Embryonic facial prominence (tissue), 1 donor: ENCODE measurements at regions not wholly inside any gene's neighbourhood (a gene's known extent, or its start where the extent isn't known, plus 50 kb on each side); places are given as distances from the start of the nearest gene placed in this dataset.
"Not testable (repeated sequence)": the region's sequence is repeated elsewhere in the genome, so short reads cannot be mapped to it uniquely, and the experiment has no call there.

Source experiments
- DNase-seq: peaks from one replicate; pipeline ENCODE4 v3.0.0-alpha.2; 2016; ENCODE audit errors: extremely low spot score

GRCh38 chr6:121595646-121596045 lies 160.2 kb downstream of the GJA1 start:
- DNase-seq: no peak

- no peak for DNase-seq
Observed at GRCh38 chr6:121596441-121596840, 161.0 kb downstream of the GJA1 start.

GRCh38 chr6:121597654-121598053 lies 162.2 kb downstream of the GJA1 start:
- DNase-seq: no peak

- DNase-seq: not testable (repeated sequence)
Observed at GRCh38 chr6:121599331-121599730, 163.9 kb downstream of the GJA1 start.

GRCh38 chr6:121600389-121601168 lies 165.1 kb downstream of the GJA1 start:
- no peak for DNase-seq

GRCh38 chr6:121603486-121603885 lies 168.0 kb downstream of the GJA1 start:
- no peak for DNase-seq

GRCh38 chr6:121607721-121608120 lies 172.3 kb downstream of the GJA1 start:
- no peak for DNase-seq

GRCh38 chr6:121608270-121608669 lies 172.8 kb downstream of the GJA1 start:
- no peak for DNase-seq

- no peak for DNase-seq
Observed at GRCh38 chr6:121609281-121609680, 173.8 kb downstream of the GJA1 start.

- DNase-seq: no peak
Observed at GRCh38 chr6:121612927-121613326, 177.5 kb downstream of the GJA1 start.

- DNase-seq: no peak
Observed at GRCh38 chr6:121614115-121614514, 178.7 kb downstream of the GJA1 start.

- no peak for DNase-seq
Observed at GRCh38 chr6:121615493-121615892, 180.0 kb downstream of the GJA1 start.

- DNase-seq: no peak
Observed at GRCh38 chr6:121616406-121616805, 181.0 kb downstream of the GJA1 start.

- no peak for DNase-seq
Observed at GRCh38 chr6:121617388-121617787, 181.9 kb downstream of the GJA1 start.

GRCh38 chr6:121619013-121619412 lies 183.6 kb downstream of the GJA1 start:
- no peak for DNase-seq

- DNase-seq: no peak
Observed at GRCh38 chr6:121619987-121620740, 184.7 kb downstream of the GJA1 start.

GRCh38 chr6:121627761-121628160 lies 192.3 kb downstream of the GJA1 start:
- DNase-seq: no peak

GRCh38 chr6:121630716-121631115 lies 195.3 kb downstream of the GJA1 start:
- DNase-seq: no peak

- not testable (repeated sequence) for DNase-seq
Observed at GRCh38 chr6:121631752-121632151, 196.3 kb downstream of the GJA1 start.

- no peak for DNase-seq
Observed at GRCh38 chr6:121633309-121633708, 197.9 kb downstream of the GJA1 start.

- not testable (repeated sequence) for DNase-seq
Observed at GRCh38 chr6:121634586-121634985, 199.1 kb downstream of the GJA1 start.

- no peak for DNase-seq
Observed at GRCh38 chr6:121635355-121635754, 199.9 kb downstream of the GJA1 start.

- not testable (repeated sequence) for DNase-seq
Observed at GRCh38 chr6:121636217-121636616, 200.8 kb downstream of the GJA1 start.
